Karpas-422 (cell line): ENCODE measurements at regions not wholly inside any gene's neighbourhood (a gene's known extent, or its start where the extent isn't known, plus 50 kb on each side); places are given as distances from the start of the nearest gene placed in this dataset.

Experiments
- DNase-seq: peaks from one replicate; pipeline ENCODE4 v3.0.0-alpha.2; 2015
- H2AFZ ChIP-seq: fragments of 200-600 bp; sonication (generic); 2 replicates; pipeline ENCODE4 v1.6.1; 2014; ENCODE audit warnings: antibody characterized with exemption, low read length, mixed read lengths
- H3K27ac ChIP-seq: fragments of 200-600 bp; sonication (generic); 2 replicates; pipeline ENCODE4 v1.5.1; 2014; ENCODE audit warnings: mild to moderate bottlenecking, low read length, moderate library complexity
- H3K27me3 ChIP-seq: fragments of 200-600 bp; sonication (generic); 2 replicates; pipeline ENCODE4 v1.6.1; 2014; ENCODE audit warnings: low read length, mixed read lengths
- H3K36me3 ChIP-seq: fragments of 200-600 bp; sonication (generic); 2 replicates; pipeline ENCODE4 v1.6.1; 2014; ENCODE audit warnings: low read length, mixed read lengths; ENCODE audit not compliant: insufficient read depth
- H3K4me1 ChIP-seq: fragments of 200-600 bp; sonication (generic); 2 replicates; pipeline ENCODE4 v1.6.1; 2014; ENCODE audit warnings: mild to moderate bottlenecking, low read length, mixed read lengths
- H3K4me2 ChIP-seq: fragments of 200-600 bp; sonication (generic); 2 replicates; pipeline ENCODE4 v1.6.1; 2014; ENCODE audit warnings: low read length, low read depth, mild to moderate bottlenecking; ENCODE audit not compliant: poor library complexity, severe bottlenecking
- H3K4me3 ChIP-seq: fragments of 200-600 bp; sonication (generic); 2 replicates; pipeline ENCODE4 v1.5.1; 2014; ENCODE audit warnings: mild to moderate bottlenecking, antibody characterized with exemption, low read length, mixed read lengths
- H3K79me2 ChIP-seq: fragments of 200-600 bp; sonication (generic); 2 replicates; pipeline ENCODE4 v1.6.1; 2014; ENCODE audit warnings: mild to moderate bottlenecking, low read length, mixed read lengths
- H3K9ac ChIP-seq: fragments of 200-600 bp; sonication (generic); 2 replicates; pipeline ENCODE4 v1.6.0; 2014; ENCODE audit warnings: low read length
- H3K9me2 ChIP-seq: fragments of 200-600 bp; sonication (generic), shearing (Covaris generic); replicated peaks from 2 replicates; pipeline ENCODE4 v1.6.0; 2014; ENCODE audit warnings: mild to moderate bottlenecking, low read length, moderate library complexity; ENCODE audit not compliant: insufficient read depth
- H3K9me3 ChIP-seq: fragments of 300-700, 200-600 bp; sonication (generic); 2 replicates; pipeline ENCODE4 v1.6.1; 2014; ENCODE audit warnings: low read length, mixed read lengths
- H4K20me1 ChIP-seq: fragments of 200-600 bp; sonication (generic); 2 replicates; pipeline ENCODE4 v1.6.1; 2014; ENCODE audit warnings: mild to moderate bottlenecking, antibody characterized with exemption, low read length, low read depth; ENCODE audit not compliant: insufficient read depth

- H3K36me3 ChIP-seq: no peaks in the 10 kb centered on the region
- H3K4me2 ChIP-seq: no peak overlapping the region
- H3K4me1 ChIP-seq: no peaks in the 10 kb centered on the region
Observed at GRCh38 chr1:21355956-21356355, 65.7 kb upstream of the ECE1 start.

GRCh38 chr1:21352586-21352985 is 62.3 kb upstream of the ECE1 start:
- H3K4me3 ChIP-seq: no peak overlapping the region
- no peaks in the 10 kb centered on the region for H3K9me2 ChIP-seq
- no peak overlapping the region for H3K27ac ChIP-seq
- no peak overlapping the region for H3K9ac ChIP-seq
- DNase-seq: no peak
- H3K4me2 ChIP-seq: no peak overlapping the region
- no peaks in the 10 kb centered on the region for H4K20me1 ChIP-seq
- no peaks in the 10 kb centered on the region for H3K27me3 ChIP-seq
- H3K79me2 ChIP-seq: no peaks in the 10 kb centered on the region
- no peaks in the 10 kb centered on the region for H3K4me1 ChIP-seq
- H2AFZ ChIP-seq: no peak overlapping the region
- H3K36me3 ChIP-seq: no peaks in the 10 kb centered on the region
- no peaks in the 10 kb centered on the region for H3K9me3 ChIP-seq

More at GRCh38 chr1:21355956-21356355, 65.7 kb upstream of the ECE1 start:
- Histone ChIP-seq H3K9me2 (no peaks in the 10 kb centered on the region), H3K9me3 (no peaks in the 10 kb centered on the region), H3K9ac (no peak overlapping the region), H3K27me3 (no peaks in the 10 kb centered on the region), H3K4me3 (no peak overlapping the region), H4K20me1 (no peaks in the 10 kb centered on the region), H3K27ac (no peak overlapping the region), H2AFZ (no peak overlapping the region), H3K79me2 (no peaks in the 10 kb centered on the region)
- no peak for DNase-seq

GRCh38 chr1:21351901-21352300 is 61.6 kb upstream of the ECE1 start:
- no peak for DNase-seq
- no peaks in the 10 kb centered on the region for H4K20me1 ChIP-seq
- no peak overlapping the region for H3K27ac ChIP-seq
- no peak overlapping the region for H2AFZ ChIP-seq
- no peaks in the 10 kb centered on the region for H3K9me3 ChIP-seq
- no peaks in the 10 kb centered on the region for H3K79me2 ChIP-seq
- no peak overlapping the region for H3K4me3 ChIP-seq
- peaks cover 4% of the 10 kb centered on the region for H3K4me1 ChIP-seq
- no peaks in the 10 kb centered on the region for H3K36me3 ChIP-seq
- no peaks in the 10 kb centered on the region for H3K9me2 ChIP-seq
- H3K9ac ChIP-seq: no peak overlapping the region
- no peaks in the 10 kb centered on the region for H3K27me3 ChIP-seq
- H3K4me2 ChIP-seq: no peak overlapping the region

- H3K4me2 ChIP-seq: no peak overlapping the region
- H3K9ac ChIP-seq: no peak overlapping the region
- H4K20me1 ChIP-seq: no peaks in the 10 kb centered on the region
- H3K9me2 ChIP-seq: no peaks in the 10 kb centered on the region
- H3K27me3 ChIP-seq: no peaks in the 10 kb centered on the region
- DNase-seq: no peak
- H3K27ac ChIP-seq: no peak overlapping the region
- H3K9me3 ChIP-seq: no peaks in the 10 kb centered on the region
- H3K36me3 ChIP-seq: no peaks in the 10 kb centered on the region
- H3K4me1 ChIP-seq: peaks cover 16% of the 10 kb centered on the region
- no peaks in the 10 kb centered on the region for H3K79me2 ChIP-seq
- no peak overlapping the region for H3K4me3 ChIP-seq
- no peak overlapping the region for H2AFZ ChIP-seq
Observed at GRCh38 chr1:21350202-21350885, 60.1 kb upstream of the ECE1 start.

GRCh38 chr1:21349693-21350092 is 59.4 kb upstream of the ECE1 start:
- Histone ChIP-seq H3K27ac (no peak overlapping the region), H3K36me3 (no peaks in the 10 kb centered on the region), H4K20me1 (no peaks in the 10 kb centered on the region; the same call in 1 of the 2 replicates), H3K9me3 (no peaks in the 10 kb centered on the region), H3K79me2 (peaks cover 6% of the 10 kb centered on the region), H2AFZ (no peak overlapping the region), H3K9me2 (no peaks in the 10 kb centered on the region), H3K4me1 (peaks cover 16% of the 10 kb centered on the region), H3K27me3 (no peaks in the 10 kb centered on the region), H3K9ac (no peak overlapping the region), H3K4me3 (no peak overlapping the region), H3K4me2 (no peak overlapping the region)
- no peak for DNase-seq

- peaks cover 21% of the 10 kb centered on the region for H4K20me1 ChIP-seq
- H3K27ac ChIP-seq: no peak overlapping the region
- no peaks in the 10 kb centered on the region for H3K27me3 ChIP-seq
- H3K9me3 ChIP-seq: no peaks in the 10 kb centered on the region
- no peaks in the 10 kb centered on the region for H3K36me3 ChIP-seq
- H3K4me3 ChIP-seq: peak overlapping the region; percentile 80; the same call in 1 of the 2 replicates
- no peak for DNase-seq
- peaks cover 32% of the 10 kb centered on the region for H3K79me2 ChIP-seq
- peaks cover 36% of the 10 kb centered on the region for H3K4me1 ChIP-seq
- H2AFZ ChIP-seq: no peak overlapping the region
- H3K9me2 ChIP-seq: no peaks in the 10 kb centered on the region
- H3K9ac ChIP-seq: peak overlapping the region; percentile 90
- peak overlapping the region; percentile 75 for H3K4me2 ChIP-seq
Observed at GRCh38 chr1:21347072-21347581, 56.9 kb upstream of the ECE1 start.

GRCh38 chr1:21346365-21347071 is 56.3 kb upstream of the ECE1 start:
- Histone ChIP-seq H3K36me3 (no peaks in the 10 kb centered on the region), H2AFZ (peak overlapping the region; percentile 78), H3K9me2 (no peaks in the 10 kb centered on the region), H3K9me3 (no peaks in the 10 kb centered on the region), H3K27me3 (no peaks in the 10 kb centered on the region), H3K79me2 (peaks cover 38% of the 10 kb centered on the region), H3K4me3 (peak overlapping the region; percentile 80), H3K27ac (no peak overlapping the region), H3K9ac (peak overlapping the region; percentile 90), H3K4me1 (peaks cover 42% of the 10 kb centered on the region), H3K4me2 (peak overlapping the region; percentile 75), H4K20me1 (peaks cover 27% of the 10 kb centered on the region)
- no peak for DNase-seq

- H3K9me3 ChIP-seq: no peaks in the 10 kb centered on the region
- peaks cover 58% of the 10 kb centered on the region for H3K4me1 ChIP-seq
- peaks cover 54% of the 10 kb centered on the region for H3K79me2 ChIP-seq
- no peaks in the 10 kb centered on the region for H3K9me2 ChIP-seq
- H3K27ac ChIP-seq: peak overlapping the region; percentile 96
- peak overlapping the region; percentile 90 for H3K9ac ChIP-seq
- no peak overlapping the region for H2AFZ ChIP-seq
- peak overlapping the region; percentile 75 for H3K4me2 ChIP-seq
- peaks cover 39% of the 10 kb centered on the region for H4K20me1 ChIP-seq
- no peaks in the 10 kb centered on the region for H3K27me3 ChIP-seq
- peak overlapping the region; percentile 80 for H3K4me3 ChIP-seq
- no peaks in the 10 kb centered on the region; the same call in 1 of the 2 replicates for H3K36me3 ChIP-seq
- DNase-seq: peak; percentile 71
Observed at GRCh38 chr1:21344750-21345443, 54.6 kb upstream of the ECE1 start.
